Adrenal gland (tissue), 9 donors: ENCODE measurements at regions not wholly inside any gene's neighbourhood (a gene's known extent, or its start where the extent isn't known, plus 50 kb on each side); places are given as distances from the start of the nearest gene placed in this dataset.
A peak's percentile ranks its signal among the peaks of the same experiment; 100 is the strongest.

Experiments used
- DNase-seq, 7 donors: peaks; one replicate each; pipeline ENCODE4 v3.0.0-alpha.2; 2019 to 2020
- H3K27ac ChIP-seq, 5 donors: fragments of 200-600 bp; sonication (generic) in 4 of 5; 1 replicate in 3 of 5; 2 replicates in 2 of 5; pipeline versions ENCODE4 v1.5.1 to v1.8.0; 2016 to 2020; ENCODE audit warnings: mild to moderate bottlenecking in 1 of 5
- H3K27me3 ChIP-seq: fragments of 200-600 bp; 2 replicates; pipeline ENCODE4 v1.8.0; 2021
- H3K36me3 ChIP-seq, 2 donors: fragments of 200-600 bp; replicated peaks in 1 of 2; 1 replicate in 1 of 2; 2 replicates in 1 of 2; pipeline versions ENCODE4 v1.5.1 to v1.8.0; 2018 to 2022
- H3K4me1 ChIP-seq, 2 donors: fragments of 200-600 bp; replicated peaks in 1 of 2; 1 replicate in 1 of 2; 2 replicates in 1 of 2; pipeline versions ENCODE4 v1.5.1 to v1.8.0; 2018 to 2021
- H3K4me3 ChIP-seq, 4 donors: fragments of 200-600 bp; sonication (generic) in 3 of 4; one replicate each; pipeline ENCODE4 v1.5.1; 2016 to 2018
- H3K9me3 ChIP-seq, 3 donors: fragments of 200-600 bp; sonication (generic) in 1 of 3; replicated peaks in 1 of 3; 1 replicate in 2 of 3; 2 replicates in 1 of 3; pipeline versions ENCODE4 v1.5.1 to v1.8.0; 2016 to 2021
- CTCF ChIP-seq, 6 experiments: fragments of 450-650 bp in 4 of 6; fragments of 200-600 bp in 2 of 6; sonication (generic) in 1 of 6; IDR thresholded peaks; 1 replicate in 5 of 6; 2 replicates in 1 of 6; pipeline versions ENCODE4 v1.5.1 to v1.8.0; 2016 to 2021; ENCODE audit warnings: antibody characterized with exemption in 6 of 6, mild to moderate bottlenecking in 2 of 6, moderate library complexity in 1 of 6
- POLR2A ChIP-seq, 2 donors: fragments of 450-650 bp; IDR thresholded peaks; one replicate each; pipeline ENCODE4 v1.6.1; 2017; ENCODE audit warnings: antibody characterized with exemption in 2 of 2, mild to moderate bottlenecking in 2 of 2, moderate library complexity in 1 of 2
- WGBS, 4 donors: extraction: QIAGEN DNeasy Blood & Tissue Kit in 2 of 4; methylation state at CpG; one replicate each; pipeline versions ENCODE4 v1.1.5 to v1.1.7; 2013 to 2017; 5-methylcytosine and 5-hydroxymethylcytosine counted together
- intact Hi-C, 2 donors: fragments of 100-400 bp; cut with DNase I; formaldehyde crosslinking; loops; one replicate each; pipeline versions ENCODE4 v1.14.1 to v1.15.0; 2022 to 2023
- donor health status: healthy with polysubstance abuse.
- donor health status: Bipolar disorder and iron deficiency.
- donor health status: DM: yes; HTN: yes; CAD: no.
- donor health status: DM: no; HTN: no; CAD: no.
- donor health status: DM: no; HTN: no; CAD: no.

DNA sequence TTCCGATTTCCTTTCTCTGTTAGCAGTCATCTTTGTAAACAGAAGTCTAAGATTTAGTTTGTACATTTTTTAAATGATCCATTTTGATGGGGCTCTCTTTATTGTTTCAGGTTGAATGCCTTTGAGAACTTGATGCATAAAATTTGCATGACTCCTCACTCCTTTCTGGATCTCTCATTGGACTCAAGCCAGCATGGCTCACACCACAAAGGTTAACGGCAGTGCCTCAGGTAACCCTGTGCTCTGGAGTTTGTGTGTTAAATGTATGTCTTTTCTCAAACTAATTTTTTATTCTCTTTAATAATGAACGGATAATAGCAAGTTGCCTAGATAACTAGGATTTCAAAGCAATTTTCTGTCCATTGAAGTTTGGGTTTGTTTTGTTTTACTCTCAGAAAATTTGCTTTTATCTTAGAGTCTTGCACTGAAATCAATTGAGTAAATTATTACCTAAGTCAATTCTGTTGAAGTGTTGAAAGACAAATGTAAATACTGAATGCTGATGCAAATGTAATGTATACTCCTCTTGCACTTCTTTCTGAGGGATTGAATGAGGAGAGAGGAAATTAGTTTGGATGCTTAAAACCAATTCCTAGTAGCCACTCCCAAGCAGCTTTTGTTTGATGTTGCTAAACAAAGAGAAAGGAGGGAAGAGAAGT lies 164.6 kb upstream of the DMRT1 start:
- peak overlapping the region in 2 of 5 donors; percentile 22 to 59 for H3K27ac ChIP-seq
- DNase-seq, result no peak
- H3K27me3 ChIP-seq, result no peaks in the 10 kb centered on the region
- peaks cover 0 to 17% of the 10 kb centered on the region in 2 donors for H3K4me1 ChIP-seq
- intact Hi-C loops, result no loop called here
- peak overlapping the region in 1 of 4 donors; percentile 48 for H3K4me3 ChIP-seq
- peaks cover 0 to 5% (median 0%) of the 10 kb centered on the region in 3 donors for H3K9me3 ChIP-seq
- WGBS, 4 donors, result 72 to 76% (median 73%) methylated on average over 3 of the region's 3 CpGs
- TF ChIP-seq POLR2A (IDR thresholded peaks at IDR 0.05), result no peak
- TF ChIP-seq CTCF (IDR thresholded peaks at IDR 0.05), result no peak
- H3K36me3 ChIP-seq, result no peaks in the 10 kb centered on the region

DNA sequence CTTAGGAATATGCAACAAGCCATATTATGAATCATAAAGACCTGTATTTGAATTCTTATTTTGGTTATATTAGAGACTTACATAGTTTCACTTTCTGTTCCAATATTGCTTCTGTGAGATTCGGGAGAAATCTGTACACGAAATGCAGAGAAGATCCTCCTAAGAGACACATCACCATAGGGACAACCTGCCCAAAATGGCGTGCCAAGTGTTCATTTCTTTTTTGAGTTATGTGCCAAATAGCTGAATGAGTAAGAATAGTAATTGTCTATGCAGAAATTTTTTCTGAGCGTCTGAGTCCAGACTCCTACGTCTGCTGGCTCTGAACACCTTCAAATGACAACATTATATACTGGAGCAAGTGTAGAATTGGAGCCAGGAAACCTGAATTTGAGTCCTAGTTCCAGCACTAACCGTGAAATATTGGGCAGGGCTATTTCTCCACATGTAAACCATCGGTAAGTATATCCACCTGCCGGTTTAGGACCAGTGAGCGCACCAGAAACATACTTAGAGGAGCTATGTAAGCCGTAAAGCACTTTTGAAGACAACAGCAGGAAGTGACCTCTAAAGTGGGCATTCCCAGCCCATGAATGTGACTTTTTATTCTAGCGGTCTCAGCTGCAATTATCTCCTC lies 163.9 kb upstream of the DMRT1 start:
- Histone ChIP-seq H3K4me3 (peak overlapping the region in 1 of 4 donors; percentile 48), H3K27me3 (no peaks in the 10 kb centered on the region), H3K27ac (peak overlapping the region in 2 of 5 donors; percentile 22 to 59), H3K36me3 (no peaks in the 10 kb centered on the region), H3K9me3 (peaks cover 0 to 5% (median 0%) of the 10 kb centered on the region in 3 donors), H3K4me1 (peaks cover 0 to 17% of the 10 kb centered on the region in 2 donors)
- no peak for DNase-seq
- intact Hi-C loops, result no loop called here
- 44 to 52% (median 47%) methylated on average over 11 of the region's 11 CpGs for WGBS, 4 donors
- TF ChIP-seq CTCF (IDR thresholded peaks at IDR 0.05), result no peak
- no peak for TF ChIP-seq POLR2A (IDR thresholded peaks at IDR 0.05)

- Histone ChIP-seq H3K9me3 (peaks cover 0 to 5% (median 0%) of the 10 kb centered on the region in 3 donors), H3K4me3 (no peak overlapping the region), H3K27ac (no peak overlapping the region), H3K4me1 (peaks cover 11 to 30% of the 10 kb centered on the region in 2 donors), H3K27me3 (no peaks in the 10 kb centered on the region), H3K36me3 (no peaks in the 10 kb centered on the region)
- no peak for TF ChIP-seq POLR2A (IDR thresholded peaks at IDR 0.05)
- no peak for TF ChIP-seq CTCF (IDR thresholded peaks at IDR 0.05)
- WGBS, 4 donors, result 99 to 100% (median 100%) methylated on average over 1 of the region's 1 CpG
- DNase-seq, result no peak
- intact Hi-C loops, result no loop called here
Measured at GRCh38 chr9:678897-679296, 162.6 kb upstream of the DMRT1 start.

DNA sequence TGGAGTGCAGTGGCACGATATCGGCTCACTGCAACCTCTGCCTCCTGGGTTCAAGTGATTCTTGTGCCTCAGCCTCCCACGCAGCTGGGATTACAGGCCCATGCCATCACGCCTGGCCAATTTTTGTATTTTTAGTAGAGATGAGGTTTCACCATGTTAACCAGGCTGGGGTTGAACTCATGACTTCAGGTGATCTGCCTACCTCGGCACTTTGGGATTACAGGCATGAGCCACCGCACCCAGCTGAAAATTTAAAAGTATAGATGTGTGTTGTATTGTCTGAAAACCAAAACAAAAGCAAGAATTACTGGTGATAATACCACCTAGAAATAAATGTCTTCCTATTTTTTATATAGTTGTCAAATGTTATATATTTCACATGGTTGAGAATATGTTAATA lies 162.0 kb upstream of the DMRT1 start:
- intact Hi-C loops, result no loop called here
- no peak overlapping the region for H3K4me3 ChIP-seq
- peaks cover 0 to 5% (median 0%) of the 10 kb centered on the region in 3 donors for H3K9me3 ChIP-seq
- H3K27ac ChIP-seq, result no peak overlapping the region
- DNase-seq, result no peak
- no peaks in the 10 kb centered on the region for H3K27me3 ChIP-seq
- peaks cover 16 to 36% of the 10 kb centered on the region in 2 donors for H3K4me1 ChIP-seq
- 96 to 100% (median 98%) methylated on average over 6 of the region's 6 CpGs for WGBS, 4 donors
- no peaks in the 10 kb centered on the region for H3K36me3 ChIP-seq
- TF ChIP-seq POLR2A (IDR thresholded peaks at IDR 0.05), result no peak
- TF ChIP-seq CTCF (IDR thresholded peaks at IDR 0.05), result no peak
